ENCODE measurements at regions not wholly inside any gene's neighbourhood (a gene's known extent, or its start where the extent isn't known, plus 50 kb on each side); places are given as distances from the start of the nearest gene placed in this dataset.
"Not testable (repeated sequence)": the region's sequence is repeated elsewhere in the genome, so short reads cannot be mapped to it uniquely, and the experiment has no call there.

DNA sequence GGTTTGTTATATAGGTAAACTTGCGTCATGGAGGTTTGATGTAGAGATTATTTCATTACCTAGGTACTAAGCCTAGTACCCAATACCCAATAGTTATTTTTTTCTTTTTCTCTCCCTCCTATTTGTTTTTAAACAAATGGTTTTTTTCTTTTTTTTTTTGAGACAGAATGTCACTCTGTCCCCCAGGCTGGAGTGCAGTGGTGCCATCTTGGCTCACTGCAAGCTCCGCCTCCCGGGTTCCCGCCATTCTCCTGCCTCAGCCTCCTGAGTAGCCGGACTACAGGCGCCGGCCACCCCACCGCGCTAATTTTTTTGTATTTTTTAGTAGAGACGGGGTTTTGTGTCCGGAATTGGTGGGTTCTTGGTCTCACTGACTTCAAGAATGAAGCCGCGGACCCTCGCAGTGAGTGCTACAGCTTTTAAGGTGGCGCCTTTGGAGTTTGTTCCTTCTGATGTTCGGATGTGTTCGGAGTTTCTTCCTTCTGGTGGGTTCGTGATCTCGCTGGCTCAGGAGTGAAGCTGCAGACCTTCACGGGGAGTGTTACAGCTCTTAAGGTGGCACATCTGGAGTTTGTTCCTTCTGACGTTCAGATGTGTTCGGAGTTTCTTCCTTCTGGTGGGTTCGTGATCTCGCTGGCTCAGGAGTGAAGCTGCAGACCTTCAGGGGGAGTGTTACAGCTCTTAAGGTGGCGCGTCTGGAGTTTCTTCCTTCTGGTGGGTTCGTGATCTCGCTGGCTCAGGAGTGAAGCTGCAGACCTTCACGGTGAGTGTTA is 243.7 kb downstream of the PLA2G4A start:
- DNase-seq; H3K9me3 ChIP-seq (ENCODE audit: control insufficient read depth, low read length, poor library complexity, severe bottlenecking); H3K36me3 Mint-ChIP-seq (ENCODE audit: low read depth); H3K4me1 Mint-ChIP-seq; H3K27me3 Mint-ChIP-seq: not testable (repeated sequence)
- ATAC-seq, result peak; percentile 84
- peak overlapping the region; percentile 93 for H3K4me3 Mint-ChIP-seq
- H3K27ac Mint-ChIP-seq, result peak overlapping the region; percentile 86

DNA sequence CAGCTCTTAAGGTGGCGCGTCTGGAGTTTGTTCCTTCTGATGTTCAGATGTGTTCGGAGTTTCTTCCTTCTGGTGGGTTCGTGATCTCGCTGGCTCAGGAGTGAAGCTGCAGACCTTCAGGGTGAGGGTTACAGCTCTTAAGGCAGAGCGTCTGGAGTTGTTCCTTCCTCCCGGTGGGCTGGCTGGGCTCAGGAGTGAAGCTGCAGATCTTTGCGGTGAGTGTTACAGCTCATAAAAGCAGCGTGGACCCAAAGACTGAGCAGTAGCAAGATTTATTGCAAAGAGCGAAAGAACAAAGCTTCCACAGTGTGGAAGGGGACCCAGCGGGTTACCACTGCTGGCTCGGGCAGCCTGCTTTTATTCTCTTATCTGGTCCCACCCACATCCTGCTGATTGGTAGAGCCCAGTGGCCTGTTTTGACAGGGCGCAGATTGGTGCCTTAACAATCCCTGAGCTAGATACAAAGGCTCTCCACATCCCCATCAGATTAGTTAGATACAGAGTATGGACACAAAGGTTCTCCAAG is 244.3 kb downstream of the PLA2G4A start:
- DNase-seq, result not testable (repeated sequence)

GRCh38 chr1:187073634-187074245 is 245.0 kb downstream of the PLA2G4A start:
- not testable (repeated sequence) for H3K27me3 Mint-ChIP-seq; ATAC-seq; DNase-seq; H3K9me3 ChIP-seq (ENCODE audit: control insufficient read depth, low read length, poor library complexity, severe bottlenecking); H3K36me3 Mint-ChIP-seq (ENCODE audit: low read depth); H3K4me1 Mint-ChIP-seq; H3K27ac Mint-ChIP-seq
- H3K4me3 Mint-ChIP-seq, result peak overlapping the region; percentile 93

More for the DNA sequence above, 244.3 kb downstream of the PLA2G4A start:
- H3K36me3 Mint-ChIP-seq (ENCODE audit: low read depth); H3K27me3 Mint-ChIP-seq; ATAC-seq; H3K9me3 ChIP-seq (ENCODE audit: control insufficient read depth, low read length, poor library complexity, severe bottlenecking); H3K4me1 Mint-ChIP-seq: not testable (repeated sequence)
- peak overlapping the region; percentile 86 for H3K27ac Mint-ChIP-seq
- H3K4me3 Mint-ChIP-seq, result peak overlapping the region; percentile 93

GRCh38 chr1:187074445-187075048 is 245.8 kb downstream of the PLA2G4A start:
- DNase-seq (no peak), ATAC-seq (no peak)
- Mint-ChIP-seq H3K27me3 (no peaks in the 10 kb centered on the region), H3K4me3 (peak overlapping the region; percentile 5), H3K4me1 (peaks cover 6% of the 10 kb centered on the region), H3K36me3 (ENCODE audit: low read depth) (no peaks in the 10 kb centered on the region), H3K27ac (no peak overlapping the region)
- H3K9me3 ChIP-seq (ENCODE audit: control insufficient read depth, low read length, poor library complexity, severe bottlenecking), result no peaks in the 10 kb centered on the region

DNA sequence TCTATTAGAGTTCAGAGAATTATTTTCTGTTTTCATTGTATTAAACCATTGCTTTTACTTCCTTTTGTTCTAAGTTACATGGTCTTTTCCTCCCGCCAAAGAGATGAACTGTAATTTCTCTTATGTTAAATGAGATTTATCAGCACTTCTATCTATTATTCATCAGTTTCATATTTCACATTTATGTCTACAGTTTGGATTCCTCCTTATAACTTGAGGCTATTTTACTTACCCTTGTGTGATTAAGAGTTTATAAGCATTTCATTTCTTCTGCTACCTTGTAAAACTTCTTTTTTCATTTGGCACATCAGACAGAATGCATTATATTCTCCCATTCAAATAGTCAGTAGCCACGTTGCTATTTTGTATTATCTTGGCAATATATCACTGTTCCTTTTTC is 248.2 kb downstream of the PLA2G4A start:
- Mint-ChIP-seq H3K27ac (no peak overlapping the region), H3K4me3 (no peak overlapping the region), H3K36me3 (ENCODE audit: low read depth) (no peaks in the 10 kb centered on the region), H3K27me3 (no peaks in the 10 kb centered on the region), H3K4me1 (peaks cover 6% of the 10 kb centered on the region)
- DNase-seq (no peak), ATAC-seq (no peak)
- no peaks in the 10 kb centered on the region for H3K9me3 ChIP-seq (ENCODE audit: control insufficient read depth, low read length, poor library complexity, severe bottlenecking)

DNA sequence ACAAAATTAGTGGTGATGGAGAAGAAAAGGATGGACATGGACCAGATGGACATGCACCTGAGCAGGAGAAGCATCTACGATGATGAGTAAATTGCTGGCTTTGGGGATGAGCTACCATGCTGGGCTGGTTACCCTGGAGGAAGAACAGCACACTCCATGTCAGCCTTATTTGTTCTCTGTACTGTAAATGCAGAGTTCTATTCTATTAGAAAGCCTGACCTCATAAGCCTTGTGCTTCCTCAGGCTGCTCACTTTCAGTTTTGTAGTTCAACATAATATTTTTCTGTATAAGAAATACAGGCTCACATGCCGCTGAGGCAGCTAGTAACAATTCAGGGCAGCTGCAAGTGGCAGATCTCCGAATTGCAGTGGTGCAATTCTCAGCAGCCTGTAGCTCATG is 249.6 kb downstream of the PLA2G4A start:
- DNase-seq (no peak), ATAC-seq (no peak)
- no peaks in the 10 kb centered on the region for H3K9me3 ChIP-seq (ENCODE audit: control insufficient read depth, low read length, poor library complexity, severe bottlenecking)
- H3K27me3 Mint-ChIP-seq, result no peaks in the 10 kb centered on the region
- H3K36me3 Mint-ChIP-seq (ENCODE audit: low read depth), result no peaks in the 10 kb centered on the region
- H3K4me3 Mint-ChIP-seq, result no peak overlapping the region
- H3K27ac Mint-ChIP-seq, result no peak overlapping the region
- peaks cover 4% of the 10 kb centered on the region for H3K4me1 Mint-ChIP-seq

GRCh38 chr1:187078916-187079315 is 250.2 kb downstream of the PLA2G4A start:
- ATAC-seq (no peak), DNase-seq (no peak)
- Mint-ChIP-seq H3K27me3 (no peaks in the 10 kb centered on the region), H3K4me3 (no peak overlapping the region), H3K36me3 (ENCODE audit: low read depth) (no peaks in the 10 kb centered on the region), H3K27ac (no peak overlapping the region), H3K4me1 (peaks cover 3% of the 10 kb centered on the region)
- no peaks in the 10 kb centered on the region for H3K9me3 ChIP-seq (ENCODE audit: control insufficient read depth, low read length, poor library complexity, severe bottlenecking)

- no peaks in the 10 kb centered on the region for H3K27me3 Mint-ChIP-seq
- H3K9me3 ChIP-seq (ENCODE audit: control insufficient read depth, low read length, poor library complexity, severe bottlenecking), result no peaks in the 10 kb centered on the region
- no peak for DNase-seq
- no peaks in the 10 kb centered on the region for H3K36me3 Mint-ChIP-seq (ENCODE audit: low read depth)
- ATAC-seq, result no peak
- H3K4me3 Mint-ChIP-seq, result no peak overlapping the region
- H3K27ac Mint-ChIP-seq, result no peak overlapping the region
- H3K4me1 Mint-ChIP-seq, result peaks cover 3% of the 10 kb centered on the region
These were observed 250.6 kb downstream of the PLA2G4A start for GRCh38 chr1:187079330-187079729.

- Mint-ChIP-seq H3K4me3 (peak overlapping the region; percentile 68), H3K36me3 (ENCODE audit: low read depth) (no peaks in the 10 kb centered on the region), H3K27me3 (no peaks in the 10 kb centered on the region), H3K27ac (peak overlapping the region; percentile 1), H3K4me1 (peaks cover 7% of the 10 kb centered on the region)
- H3K9me3 ChIP-seq (ENCODE audit: control insufficient read depth, low read length, poor library complexity, severe bottlenecking), result no peaks in the 10 kb centered on the region
- ATAC-seq (no peak), DNase-seq (no peak)
These were observed 262.9 kb downstream of the PLA2G4A start for GRCh38 chr1:187091666-187092065.

DNA sequence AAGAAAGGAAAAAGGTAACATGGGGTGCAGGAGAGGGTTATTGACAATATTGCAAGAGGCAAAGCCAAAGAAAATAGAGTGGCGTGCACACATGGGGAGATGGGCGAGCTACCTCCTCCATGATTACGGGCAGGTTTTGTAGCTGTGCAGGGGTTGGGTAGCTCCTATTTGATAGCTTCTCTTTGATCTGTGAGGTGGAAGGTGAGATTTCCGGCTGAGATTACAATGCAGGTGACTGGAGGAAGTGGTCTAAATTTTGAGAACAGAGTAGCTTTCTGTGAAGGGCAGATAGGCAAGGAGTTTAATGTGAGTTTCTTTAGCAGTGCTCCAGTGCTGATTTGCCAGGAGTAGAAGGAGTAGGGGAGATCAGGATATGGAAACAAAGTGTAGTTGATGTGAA is 263.4 kb downstream of the PLA2G4A start:
- DNase-seq (no peak), ATAC-seq (peak; percentile 94)
- Mint-ChIP-seq H3K4me1 (peaks cover 7% of the 10 kb centered on the region), H3K36me3 (ENCODE audit: low read depth) (no peaks in the 10 kb centered on the region), H3K27me3 (no peaks in the 10 kb centered on the region), H3K4me3 (peak overlapping the region; percentile 68), H3K27ac (peak overlapping the region; percentile 1)
- H3K9me3 ChIP-seq (ENCODE audit: control insufficient read depth, low read length, poor library complexity, severe bottlenecking), result no peaks in the 10 kb centered on the region

DNA sequence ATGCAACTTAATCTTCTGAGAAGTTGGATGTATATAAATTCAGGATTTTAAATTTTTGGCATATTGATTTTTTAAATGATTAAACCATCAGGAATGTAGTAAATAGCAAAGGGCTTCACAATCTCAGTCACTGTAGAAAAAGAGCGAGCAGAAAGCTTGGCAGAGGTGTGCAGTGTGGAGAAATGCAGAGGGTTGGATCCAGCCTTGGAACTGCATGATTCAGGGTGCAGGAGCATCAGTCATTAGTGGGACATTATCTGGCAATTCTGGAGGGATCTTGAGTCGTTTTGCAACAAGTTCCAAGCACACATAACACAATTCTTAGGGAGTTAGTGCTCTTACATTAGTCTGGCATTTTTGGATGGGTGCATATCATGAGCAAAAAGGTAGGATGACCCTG is 267.9 kb downstream of the PLA2G4A start:
- no peaks in the 10 kb centered on the region for H3K9me3 ChIP-seq (ENCODE audit: control insufficient read depth, low read length, poor library complexity, severe bottlenecking)
- no peak overlapping the region for H3K27ac Mint-ChIP-seq
- H3K4me3 Mint-ChIP-seq, result no peak overlapping the region
- H3K36me3 Mint-ChIP-seq (ENCODE audit: low read depth), result no peaks in the 10 kb centered on the region
- peaks cover 7% of the 10 kb centered on the region for H3K4me1 Mint-ChIP-seq
- DNase-seq (no peak), ATAC-seq (no peak)
- no peaks in the 10 kb centered on the region for H3K27me3 Mint-ChIP-seq

DNA sequence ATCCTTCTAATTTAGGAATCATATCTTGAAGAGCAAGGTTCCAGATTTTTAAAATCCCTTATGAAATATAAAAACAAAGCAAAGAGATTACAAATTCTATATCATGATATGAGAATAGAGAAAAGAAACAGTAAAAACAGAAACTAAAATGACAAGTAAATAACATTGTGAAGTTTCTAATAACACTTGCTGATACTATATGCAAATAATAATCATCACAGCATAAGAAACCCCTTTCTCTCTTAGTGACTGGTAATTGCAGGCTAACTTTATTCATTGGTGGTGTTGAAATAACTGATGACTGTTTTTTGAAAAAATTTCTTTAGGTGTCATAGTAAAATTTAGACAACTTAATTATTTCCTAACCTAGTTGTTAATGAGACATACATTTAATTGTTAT is 281.6 kb downstream of the PLA2G4A start:
- Mint-ChIP-seq H3K4me1 (no peaks in the 10 kb centered on the region), H3K36me3 (ENCODE audit: low read depth) (no peaks in the 10 kb centered on the region), H3K4me3 (no peak overlapping the region), H3K27me3 (no peaks in the 10 kb centered on the region), H3K27ac (no peak overlapping the region)
- H3K9me3 ChIP-seq (ENCODE audit: control insufficient read depth, low read length, poor library complexity, severe bottlenecking), result no peaks in the 10 kb centered on the region
- DNase-seq (no peak), ATAC-seq (no peak)

DNA sequence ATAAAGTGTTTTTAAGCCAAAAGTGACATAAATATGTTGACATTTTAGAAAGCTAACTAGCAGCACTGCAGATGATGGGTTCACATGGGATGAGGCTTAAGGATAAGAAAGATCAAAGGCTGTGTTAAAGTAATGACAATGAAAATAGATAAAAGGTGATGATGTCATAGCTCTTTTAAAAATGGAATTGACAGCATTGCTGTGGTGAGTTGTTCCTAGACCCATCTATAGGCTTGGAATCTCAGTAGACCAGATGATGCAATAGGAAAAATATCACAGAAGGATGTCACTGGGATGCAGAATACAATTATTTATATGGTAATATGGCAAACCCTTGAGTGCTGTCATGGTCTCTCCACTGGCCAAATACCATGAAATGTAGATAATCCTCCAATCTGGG is 286.0 kb downstream of the PLA2G4A start:
- no peaks in the 10 kb centered on the region for H3K9me3 ChIP-seq (ENCODE audit: control insufficient read depth, low read length, poor library complexity, severe bottlenecking)
- H3K4me1 Mint-ChIP-seq, result no peaks in the 10 kb centered on the region
- no peaks in the 10 kb centered on the region for H3K36me3 Mint-ChIP-seq (ENCODE audit: low read depth)
- no peak overlapping the region for H3K27ac Mint-ChIP-seq
- no peaks in the 10 kb centered on the region for H3K27me3 Mint-ChIP-seq
- ATAC-seq, result no peak
- H3K4me3 Mint-ChIP-seq, result no peak overlapping the region
- DNase-seq, result no peak

Data from T-helper 17 cell (primary cell).